HL-60/S4 treated with retinoic acid at 250 ng/mL for 4 days and 3 days (cell line): ENCODE measurements at regions not wholly inside any gene's neighbourhood (a gene's known extent, or its start where the extent isn't known, plus 50 kb on each side); places are given as distances from the start of the nearest gene placed in this dataset.

Experiments used
- in situ Hi-C: fragments of 300-500 bp; cut with MboI; formaldehyde crosslinking; loops from 2 replicates; pipeline ENCODE4 v1.7.0; 2022; ENCODE audit warnings: low sequenced_read_pairs

GRCh38 chr2:203789618-203790017 is 78.0 kb upstream of the CTLA4 start:
- in situ Hi-C loops: no loop called here

- in situ Hi-C loops: no loop called here
Observed at GRCh38 chr2:203790134-203790852, 77.3 kb upstream of the CTLA4 start.

- in situ Hi-C loops: no loop called here
Observed at GRCh38 chr2:203796248-203797010, 71.1 kb upstream of the CTLA4 start.

- in situ Hi-C loops: no loop called here
Observed at GRCh38 chr2:203797276-203797675, 70.3 kb upstream of the CTLA4 start.

GRCh38 chr2:203797712-203798111 is 69.9 kb upstream of the CTLA4 start:
- in situ Hi-C loops: no loop called here

- in situ Hi-C loops: no loop called here
Observed at GRCh38 chr2:203798296-203799087, 69.1 kb upstream of the CTLA4 start.

- in situ Hi-C loops: loop anchor here (25.0 kb wide), 2 partner anchors 313 to 1213 kb away; no protein-coding TSS in a partner anchor
Observed at GRCh38 chr2:203799908-203800307, 67.7 kb upstream of the CTLA4 start.

- in situ Hi-C loops: loop anchor here (25.0 kb wide), 2 partner anchors 313 to 1213 kb away; no protein-coding TSS in a partner anchor
Observed at GRCh38 chr2:203800783-203801182, 66.8 kb upstream of the CTLA4 start.

GRCh38 chr2:203802342-203803052 is 65.1 kb upstream of the CTLA4 start:
- in situ Hi-C loops: loop anchor here (25.0 kb wide), 2 partner anchors 315 to 1215 kb away; no protein-coding TSS in a partner anchor

GRCh38 chr2:203803053-203803429 is 64.5 kb upstream of the CTLA4 start:
- in situ Hi-C loops: loop anchor here (25.0 kb wide), 2 partner anchors 316 to 1216 kb away; no protein-coding TSS in a partner anchor

GRCh38 chr2:203804070-203804469 is 63.5 kb upstream of the CTLA4 start:
- in situ Hi-C loops: loop anchor here (25.0 kb wide), 2 partner anchors 317 to 1217 kb away; no protein-coding TSS in a partner anchor

- in situ Hi-C loops: loop anchor here (25.0 kb wide), 2 partner anchors 318 to 1218 kb away; no protein-coding TSS in a partner anchor
Observed at GRCh38 chr2:203804764-203805485, 62.6 kb upstream of the CTLA4 start.

GRCh38 chr2:203805486-203805838 is 62.1 kb upstream of the CTLA4 start:
- in situ Hi-C loops: loop anchor here (25.0 kb wide), 2 partner anchors 318 to 1218 kb away; no protein-coding TSS in a partner anchor

- in situ Hi-C loops: loop anchor here (25.0 kb wide), 2 partner anchors 319 to 1219 kb away; no protein-coding TSS in a partner anchor
Observed at GRCh38 chr2:203806761-203807160, 60.8 kb upstream of the CTLA4 start.

- in situ Hi-C loops: loop anchor here (25.0 kb wide), 2 partner anchors 321 to 1221 kb away; no protein-coding TSS in a partner anchor
Observed at GRCh38 chr2:203808046-203808750, 59.4 kb upstream of the CTLA4 start.

GRCh38 chr2:203809084-203809521 is 58.5 kb upstream of the CTLA4 start:
- in situ Hi-C loops: loop anchor here (25.0 kb wide), 2 partner anchors 322 to 1222 kb away; no protein-coding TSS in a partner anchor

- in situ Hi-C loops: loop anchor here (25.0 kb wide), 2 partner anchors 323 to 1223 kb away; no protein-coding TSS in a partner anchor
Observed at GRCh38 chr2:203809991-203810510, 57.5 kb upstream of the CTLA4 start.

- in situ Hi-C loops: loop anchor here (25.0 kb wide), 2 partner anchors 324 to 1224 kb away; no protein-coding TSS in a partner anchor
Observed at GRCh38 chr2:203811491-203812221, 55.9 kb upstream of the CTLA4 start.
